ENCODE measurements at regions not wholly inside any gene's neighbourhood (a gene's known extent, or its start where the extent isn't known, plus 50 kb on each side); places are given as distances from the start of the nearest gene placed in this dataset.

DNA sequence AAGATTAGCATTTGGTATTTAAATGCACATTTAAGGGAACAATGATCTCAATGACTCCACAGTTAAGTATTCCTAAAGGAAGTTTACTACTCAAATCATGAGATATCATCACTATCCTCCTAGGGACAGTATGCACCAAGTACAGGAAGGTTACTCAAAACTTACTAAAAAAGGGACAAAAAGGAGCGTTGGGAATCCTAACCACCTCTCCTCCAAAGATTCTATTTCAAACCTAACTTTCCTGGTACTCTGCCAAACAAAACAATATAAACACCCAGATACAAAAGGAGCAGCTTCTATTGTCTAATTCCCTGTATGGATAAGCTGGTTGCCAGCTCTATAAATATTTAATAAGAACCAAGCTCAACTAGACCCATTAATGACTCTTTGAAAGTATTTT, 377.7 kb downstream of the NUAK1 start:
- DNase-seq = no peak

DNA sequence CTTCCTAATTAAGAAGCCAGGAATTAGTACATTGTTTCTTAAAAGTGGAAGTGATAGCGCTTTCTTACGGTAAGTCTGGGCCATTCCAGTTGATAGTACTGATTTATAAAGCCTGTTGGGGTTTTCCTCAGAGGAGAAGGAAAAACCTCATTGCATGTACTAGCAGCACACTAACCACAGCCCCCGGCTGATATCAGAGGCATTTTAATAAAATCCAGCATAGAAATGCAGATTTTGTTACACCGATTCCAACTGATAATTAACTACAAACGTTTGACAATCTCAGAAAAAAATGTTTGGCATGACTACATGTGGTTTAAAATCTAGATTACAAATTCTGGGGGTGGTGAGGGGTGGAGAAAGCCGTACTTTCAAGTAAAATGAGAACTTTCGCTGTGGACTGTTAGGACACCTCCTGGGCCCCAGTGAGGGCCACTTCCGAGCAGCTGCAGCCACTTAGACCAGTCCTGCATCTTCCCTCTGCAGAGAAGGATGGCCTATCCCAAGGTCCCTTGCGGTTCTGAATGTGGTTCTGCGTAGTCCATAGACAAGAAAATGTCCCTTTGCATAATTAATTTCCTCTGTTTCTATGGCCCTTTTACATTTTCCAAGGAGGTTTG, 374.4 kb downstream of the NUAK1 start:
- DNase-seq = no peak

DNA sequence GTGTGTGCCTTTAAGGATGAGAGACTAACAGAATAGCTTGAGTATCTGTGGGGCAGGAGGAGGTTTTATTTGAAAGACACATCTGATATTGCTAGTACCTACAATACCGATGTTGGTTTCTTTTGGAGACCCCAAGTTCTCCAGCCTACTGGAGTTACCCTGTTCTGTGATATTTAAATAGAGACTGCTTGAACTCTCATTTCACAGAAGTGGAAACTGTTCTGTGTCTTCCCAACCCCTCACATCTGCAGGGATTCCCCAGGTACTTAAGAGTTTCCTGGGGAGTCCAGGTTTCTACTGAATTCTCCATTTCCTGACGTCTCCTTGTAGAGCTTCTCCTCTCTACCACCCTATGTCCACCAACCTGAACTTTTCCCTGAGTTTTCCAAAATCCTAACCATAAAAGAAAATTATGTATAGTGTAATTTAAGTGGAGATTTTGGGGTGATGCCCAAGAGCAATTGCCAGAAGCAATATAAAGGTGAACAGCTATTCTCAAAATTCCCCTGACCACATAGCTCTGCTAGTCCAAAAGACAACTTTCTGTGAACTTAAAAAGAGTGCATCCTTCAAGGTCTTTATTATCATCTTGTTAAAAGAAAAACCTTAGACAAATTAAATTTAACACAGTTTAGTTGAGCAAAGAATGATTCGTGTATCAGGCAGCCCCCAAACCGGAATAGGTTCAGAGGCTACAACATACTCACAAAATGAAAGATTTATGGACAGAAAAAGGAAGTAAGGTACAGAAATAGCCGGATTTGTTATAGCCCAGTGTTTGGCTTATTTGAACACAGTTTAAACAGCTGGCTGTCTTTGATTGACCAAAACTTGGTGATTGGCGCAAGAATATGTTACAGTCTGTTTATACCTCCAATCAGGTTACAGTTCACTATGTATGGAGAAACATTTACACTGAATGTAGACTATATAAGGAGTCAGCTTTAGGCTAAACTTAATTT, 373.4 kb downstream of the NUAK1 start:
- no peak for DNase-seq

DNA sequence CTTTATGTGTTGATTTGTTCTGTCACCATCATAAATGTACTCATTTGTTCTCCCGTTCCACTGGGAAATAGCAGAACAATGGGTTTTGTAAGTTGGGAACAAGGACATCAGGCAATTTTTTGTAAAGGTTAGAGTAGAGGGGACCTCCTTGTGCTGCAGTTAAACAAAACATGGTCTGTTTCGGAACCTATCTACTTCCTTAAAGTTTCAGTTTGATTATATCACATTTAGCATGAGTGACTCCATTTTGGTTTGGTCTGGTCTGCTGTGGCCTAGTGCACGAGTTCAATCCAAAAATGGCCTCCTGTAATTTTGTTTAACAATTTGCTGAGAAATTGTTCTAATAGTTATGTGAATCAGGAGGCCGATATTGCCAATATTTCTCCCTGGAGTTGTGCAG, 372.7 kb downstream of the NUAK1 start:
- no peak for DNase-seq

- no peak for DNase-seq
Measured at GRCh38 chr12:105769486-105769885, 369.3 kb downstream of the NUAK1 start.

- no peak for DNase-seq
Measured at GRCh38 chr12:105773471-105773870, 365.3 kb downstream of the NUAK1 start.

DNA sequence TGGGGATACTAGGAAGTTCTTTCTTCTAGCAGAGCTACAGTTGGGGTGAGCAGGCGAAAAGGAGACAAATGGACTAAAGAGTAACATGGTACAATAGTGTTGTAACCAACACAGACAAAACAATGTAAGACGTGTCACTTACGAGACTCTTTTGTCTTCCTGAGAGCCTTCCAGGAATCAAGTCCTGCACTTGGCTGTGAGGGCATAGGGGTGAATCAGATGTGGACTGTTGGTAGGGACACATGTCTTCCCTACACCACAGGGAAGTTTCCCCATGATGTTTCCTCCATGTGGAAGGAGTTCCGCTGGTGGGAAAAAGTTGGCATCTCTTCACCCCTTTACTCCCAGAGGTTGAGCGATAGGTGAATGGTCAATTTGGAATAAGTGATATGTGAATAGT, 364.7 kb downstream of the NUAK1 start:
- no peak for DNase-seq

DNA sequence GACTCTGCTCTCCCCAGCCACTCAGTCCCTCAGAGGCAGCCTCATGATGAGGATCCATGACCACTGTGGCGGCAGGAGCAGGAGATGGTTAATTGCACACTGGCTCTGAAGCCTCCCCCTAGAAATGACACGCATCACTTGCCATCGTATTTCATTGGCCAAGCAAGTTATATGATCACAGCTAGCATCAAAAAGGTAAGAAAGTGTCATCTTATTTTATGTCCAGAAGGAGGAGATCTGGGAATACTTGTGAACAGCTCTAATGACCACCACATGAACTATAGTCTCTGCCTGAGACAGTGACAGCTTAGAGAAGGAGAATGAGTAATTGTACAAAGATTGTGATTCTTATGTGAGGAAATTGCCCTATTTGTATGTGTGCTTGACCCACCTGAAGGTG, 363.4 kb downstream of the NUAK1 start:
- DNase-seq = peak; percentile 31

DNA sequence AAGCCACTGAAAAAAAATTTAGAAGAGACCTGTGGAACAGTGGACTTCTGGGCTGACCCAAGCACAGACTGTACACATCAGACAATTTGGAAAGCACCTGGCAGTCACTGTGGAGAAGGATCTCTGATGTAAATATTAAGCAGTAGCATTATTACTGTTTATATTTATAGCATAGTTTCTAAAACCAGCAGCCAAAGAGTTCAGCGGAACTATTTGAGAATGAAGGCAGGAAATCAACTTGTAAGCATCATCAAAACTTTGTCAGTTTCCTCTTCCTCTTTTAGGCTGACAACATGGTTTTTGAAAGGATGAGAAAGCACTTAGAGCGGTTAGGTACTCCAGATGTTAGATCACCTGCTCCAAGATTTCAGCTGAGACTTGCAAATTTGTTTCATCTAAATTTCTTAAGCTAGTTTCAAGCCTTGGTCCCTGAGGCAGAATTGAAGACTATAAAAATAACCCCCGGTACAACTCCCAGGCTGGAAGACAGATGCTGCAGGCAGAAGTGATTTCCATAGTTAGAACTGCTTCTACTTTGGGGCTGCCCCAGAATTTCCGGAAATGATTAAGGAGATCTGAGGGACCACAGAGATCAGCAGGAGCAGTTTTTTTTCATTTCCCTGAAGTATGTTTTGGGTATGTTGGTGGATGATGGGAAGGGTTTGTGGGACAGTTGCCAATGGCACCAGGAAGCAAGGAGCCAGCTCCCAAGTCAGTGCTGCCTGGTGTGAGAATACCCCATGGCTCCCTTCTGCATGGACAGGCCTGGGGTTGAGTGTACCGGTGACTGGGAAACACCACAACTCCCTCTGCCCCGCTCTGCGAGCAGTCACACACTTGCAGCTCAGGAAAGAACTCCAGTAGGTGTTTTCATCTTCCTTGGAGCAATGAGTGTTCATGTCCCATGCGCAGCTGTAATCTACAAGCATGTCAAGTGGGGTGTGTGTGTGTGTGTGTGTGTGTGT, 354.5 kb downstream of the NUAK1 start:
- no peak for DNase-seq

- DNase-seq = no peak
Measured at GRCh38 chr12:105793421-105793820, 345.3 kb downstream of the NUAK1 start.

GRCh38 chr12:105798256-105798845, 340.4 kb downstream of the NUAK1 start:
- no peak for DNase-seq

DNA sequence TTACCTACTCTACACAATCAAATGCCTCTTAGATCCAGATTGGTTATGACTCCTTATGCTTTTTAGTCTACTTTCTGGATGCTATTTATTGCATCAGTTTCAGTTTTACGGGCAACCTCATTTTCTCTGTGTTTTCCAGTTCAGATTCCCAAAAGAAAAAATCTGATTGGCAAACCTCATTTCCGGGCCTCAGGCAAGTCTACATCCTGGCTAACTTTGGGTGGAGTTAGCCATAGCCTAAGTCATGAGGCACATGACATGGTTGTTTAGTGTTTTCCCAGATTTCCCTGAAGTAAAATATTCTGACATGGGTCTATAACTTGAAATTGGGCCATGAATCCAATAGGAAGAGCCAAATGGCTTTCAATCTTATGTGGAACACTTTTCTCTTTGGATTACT, 339.7 kb downstream of the NUAK1 start:
- DNase-seq = no peak

GRCh38 chr12:105801351-105801750, 337.4 kb downstream of the NUAK1 start:
- no peak for DNase-seq

DNA sequence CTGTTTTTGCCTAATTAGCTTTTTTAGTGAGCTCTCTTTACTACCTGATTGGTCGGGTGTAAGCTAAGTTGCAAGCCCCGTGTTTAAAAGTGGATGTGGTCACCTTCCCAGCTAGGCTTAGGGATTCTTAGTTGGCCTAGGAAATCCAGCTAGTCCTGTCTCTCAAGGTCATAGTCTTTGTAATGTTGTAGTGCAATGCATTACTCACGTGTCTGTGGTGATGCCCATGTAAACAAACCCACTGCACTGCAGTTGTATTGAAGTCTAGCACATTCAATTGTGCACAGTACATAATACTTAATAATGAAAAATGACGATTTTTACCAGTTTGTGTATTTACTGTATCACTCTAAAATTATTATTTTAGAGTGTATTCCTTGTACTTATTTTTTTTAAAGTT, 335.5 kb downstream of the NUAK1 start:
- no peak for DNase-seq

DNA sequence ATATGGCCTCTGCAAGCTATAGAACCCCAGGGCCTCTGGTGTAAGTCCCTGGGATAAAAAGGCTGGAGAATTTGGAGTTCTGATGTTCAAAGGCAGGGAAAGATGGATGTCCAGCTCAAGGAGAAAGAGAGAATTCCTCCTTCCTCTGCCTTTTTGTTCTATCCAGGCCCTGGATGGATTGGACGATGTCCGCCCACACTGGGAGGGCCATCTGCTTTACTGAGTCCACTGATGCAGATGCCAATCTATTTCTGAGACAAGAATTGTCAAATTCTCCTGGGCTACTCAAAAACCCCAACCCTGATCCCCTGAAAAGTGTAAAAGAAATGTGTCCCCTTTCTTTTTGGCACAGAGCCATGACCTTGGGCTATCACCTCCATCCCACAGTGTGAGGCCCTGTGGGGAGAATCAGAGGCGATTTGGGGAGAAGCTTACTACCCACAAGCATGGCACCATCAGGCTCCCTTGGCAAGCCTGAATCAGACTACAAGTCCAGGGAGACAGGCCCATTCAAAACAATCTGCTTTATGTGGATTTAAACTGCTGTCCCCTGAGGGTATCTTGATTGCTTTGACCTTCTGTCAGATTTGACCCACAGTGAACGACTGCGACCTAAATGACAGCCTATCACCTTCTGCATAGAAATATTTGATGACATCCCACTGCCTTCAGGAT, 334.0 kb downstream of the NUAK1 start:
- no peak for DNase-seq

DNA sequence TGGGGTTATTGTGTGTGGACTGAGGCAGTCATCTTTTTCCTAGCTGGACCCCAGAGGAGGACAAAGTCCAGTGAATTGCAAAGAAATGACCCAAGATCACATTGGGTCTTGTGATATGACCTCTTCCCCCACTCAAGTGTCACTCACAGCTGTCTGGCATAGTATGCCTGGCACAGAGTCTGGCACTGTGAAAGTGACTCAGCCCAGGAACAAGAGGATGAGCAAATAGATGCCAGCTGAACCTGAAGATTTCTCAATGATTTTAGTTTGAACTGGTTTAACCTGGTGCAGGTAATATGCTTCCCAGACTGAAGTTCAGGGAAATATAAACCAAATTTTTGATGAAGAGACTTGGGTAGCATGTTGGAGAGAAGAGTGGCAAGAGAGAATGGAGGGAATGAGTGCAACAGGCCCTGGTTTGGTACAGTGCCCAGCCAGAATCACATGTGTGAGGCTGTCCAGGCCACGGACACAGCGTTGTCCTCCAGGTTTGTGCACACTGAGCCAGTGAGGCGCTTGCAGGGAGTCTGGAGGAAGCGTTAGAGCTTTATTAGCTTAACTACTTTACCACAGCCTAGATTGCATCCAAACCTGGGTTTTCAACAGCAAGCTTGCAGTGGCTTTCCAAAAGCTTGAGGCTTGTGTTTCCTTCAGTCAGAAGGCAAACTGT, 332.9 kb downstream of the NUAK1 start:
- DNase-seq = no peak

- no peak for DNase-seq
Measured at GRCh38 chr12:105806400-105806770, 332.4 kb downstream of the NUAK1 start.

- DNase-seq = no peak
Measured at GRCh38 chr12:105812366-105812765, 326.4 kb downstream of the NUAK1 start.

GRCh38 chr12:105813201-105813600, 325.6 kb downstream of the NUAK1 start:
- no peak for DNase-seq

GRCh38 chr12:105814283-105814682, 324.5 kb downstream of the NUAK1 start:
- DNase-seq = no peak

DNA sequence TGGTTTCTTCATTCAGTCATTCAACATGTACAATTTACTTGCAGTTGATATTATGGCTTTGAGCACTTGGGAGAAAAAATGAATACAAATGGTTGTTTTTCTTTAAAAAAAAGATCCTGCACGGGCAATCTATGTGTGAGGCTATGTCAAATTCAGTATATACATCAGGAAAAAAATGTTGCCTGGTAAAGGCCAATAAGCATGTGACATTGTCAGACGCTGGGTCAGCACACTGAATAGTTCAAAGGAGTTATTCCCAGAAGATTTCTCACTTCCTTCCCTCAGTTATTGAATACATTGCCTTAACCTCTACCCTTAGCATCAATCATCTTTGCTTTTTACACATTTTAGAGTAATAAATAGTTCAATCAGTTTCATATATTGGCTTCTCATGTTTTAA, 319.2 kb downstream of the NUAK1 start:
- DNase-seq = no peak
